GM13977 (cell line): ENCODE measurements at regions not wholly inside any gene's neighbourhood (a gene's known extent, or its start where the extent isn't known, plus 50 kb on each side); places are given as distances from the start of the nearest gene placed in this dataset.

Experiments used
- DNase-seq: peaks from one replicate; pipeline ENCODE4 v3.0.0; 2012; ENCODE audit warnings: low spot score
- CTCF ChIP-seq: IDR thresholded peaks from 2 replicates; pipeline ENCODE4 v1.5.1; 2012; ENCODE audit warnings: mild to moderate bottlenecking, control low read depth; ENCODE audit not compliant: insufficient read depth; ENCODE audit errors: extremely low read depth, missing control alignments
- in situ Hi-C: fragments of 300-500 bp; cut with MboI; formaldehyde crosslinking; loops from one replicate; pipeline ENCODE4 v1.12.0; 2022; ENCODE audit warnings: low sequenced_read_pairs, low pct_unique_long_range_greater_than_20kb, mixed read lengths, inconsistent platforms; ENCODE audit not compliant: unreplicated experiment

- DNase-seq = no peak
- TF ChIP-seq CTCF = no peak
- in situ Hi-C loops = no loop called here
Observed at GRCh38 chr10:3251172-3251571, 78.6 kb upstream of the PITRM1 start.

GRCh38 chr10:3249307-3249889 lies 76.8 kb upstream of the PITRM1 start:
- no peak for TF ChIP-seq CTCF
- in situ Hi-C loops = loop anchor here (25.0 kb wide), 1 partner anchor 1413 kb away; no protein-coding TSS in a partner anchor
- no peak for DNase-seq

GRCh38 chr10:3248526-3249306 lies 76.1 kb upstream of the PITRM1 start:
- no peak for DNase-seq
- in situ Hi-C loops = loop anchor here (25.0 kb wide), 1 partner anchor 1414 kb away; no protein-coding TSS in a partner anchor
- no peak for TF ChIP-seq CTCF

- no peak for DNase-seq
- no peak for TF ChIP-seq CTCF
- in situ Hi-C loops = loop anchor here (25.0 kb wide), 1 partner anchor 1417 kb away; no protein-coding TSS in a partner anchor
Observed at GRCh38 chr10:3245395-3245794, 72.8 kb upstream of the PITRM1 start.

- no peak for TF ChIP-seq CTCF
- no peak for DNase-seq
- in situ Hi-C loops = loop anchor here (25.0 kb wide), 1 partner anchor 1420 kb away; no protein-coding TSS in a partner anchor
Observed at GRCh38 chr10:3241967-3242650, 69.5 kb upstream of the PITRM1 start.

GRCh38 chr10:3241274-3241921 lies 68.8 kb upstream of the PITRM1 start:
- DNase-seq = no peak
- in situ Hi-C loops = loop anchor here (25.0 kb wide), 1 partner anchor 1421 kb away; no protein-coding TSS in a partner anchor
- TF ChIP-seq CTCF = no peak
